ENCODE measurements at regions not wholly inside any gene's neighbourhood (a gene's known extent, or its start where the extent isn't known, plus 50 kb on each side); places are given as distances from the start of the nearest gene placed in this dataset.

GRCh38 chr18:53753601-53754000, 470.9 kb downstream of the MBD2 start:
- DNase-seq, result no peak

GRCh38 chr18:53752781-53753367, 471.6 kb downstream of the MBD2 start:
- no peak for DNase-seq

- no peak for DNase-seq
Measured at GRCh38 chr18:53749766-53750165, 474.7 kb downstream of the MBD2 start.

- DNase-seq, result no peak
Measured at GRCh38 chr18:53747663-53748160, 476.8 kb downstream of the MBD2 start.

- no peak for DNase-seq
Measured at GRCh38 chr18:53747210-53747609, 477.3 kb downstream of the MBD2 start.

GRCh38 chr18:53745986-53746385, 478.5 kb downstream of the MBD2 start:
- DNase-seq, result no peak

GRCh38 chr18:53745224-53745967, 479.1 kb downstream of the MBD2 start:
- no peak for DNase-seq

GRCh38 chr18:53739700-53740099, 484.8 kb downstream of the MBD2 start:
- no peak for DNase-seq

- DNase-seq, result no peak
Measured at GRCh38 chr18:53735526-53735925, 488.9 kb downstream of the MBD2 start.

- no peak for DNase-seq
Measured at GRCh38 chr18:53715243-53715853, 509.1 kb downstream of the MBD2 start.

- DNase-seq, result no peak
Measured at GRCh38 chr18:53710080-53710479, 514.4 kb downstream of the MBD2 start.

GRCh38 chr18:53702480-53702879, 522.0 kb downstream of the MBD2 start:
- DNase-seq, result no peak

GRCh38 chr18:53701697-53702096, 522.8 kb downstream of the MBD2 start:
- no peak for DNase-seq

- DNase-seq, result peak; percentile 30
Measured at GRCh38 chr18:53698907-53699306, 525.6 kb downstream of the MBD2 start.

- no peak for DNase-seq
Measured at GRCh38 chr18:53689886-53690285, 534.6 kb downstream of the MBD2 start.

- DNase-seq, result no peak
Measured at GRCh38 chr18:53686965-53687364, 537.5 kb downstream of the MBD2 start.

- DNase-seq, result no peak
Measured at GRCh38 chr18:53682796-53683195, 541.7 kb downstream of the MBD2 start.

- DNase-seq, result no peak
Measured at GRCh38 chr18:53677480-53677879, 547.0 kb downstream of the MBD2 start.

GRCh38 chr18:53665701-53666100, 558.8 kb downstream of the MBD2 start:
- DNase-seq, result no peak

GRCh38 chr18:53664575-53664974, 559.9 kb downstream of the MBD2 start:
- no peak for DNase-seq

- DNase-seq, result no peak
Measured at GRCh38 chr18:53660306-53660705, 564.2 kb downstream of the MBD2 start.

- no peak for DNase-seq
Measured at GRCh38 chr18:53657257-53657656, 567.2 kb downstream of the MBD2 start.

GRCh38 chr18:53649621-53650020, 574.8 kb downstream of the MBD2 start:
- no peak for DNase-seq

Data from tongue (tissue), 1 donor.